GM19467 (cell line): ENCODE measurements at regions not wholly inside any gene's neighbourhood (a gene's known extent, or its start where the extent isn't known, plus 50 kb on each side); places are given as distances from the start of the nearest gene placed in this dataset.
"Not testable (repeated sequence)": the region's sequence is repeated elsewhere in the genome, so short reads cannot be mapped to it uniquely, and the experiment has no call there.

ENCODE experiments used
- ATAC-seq: cut with Tn5 transposase; IDR thresholded peaks from one replicate; pipeline ENCODE4 v1.9.1; 2021; ENCODE audit warnings: mild to moderate bottlenecking, moderate library complexity; ENCODE audit not compliant: unreplicated experiment

- ATAC-seq = not testable (repeated sequence)
These were observed 1272.9 kb upstream of the CITED2 start for GRCh38 chr6:140647322-140647721.

DNA sequence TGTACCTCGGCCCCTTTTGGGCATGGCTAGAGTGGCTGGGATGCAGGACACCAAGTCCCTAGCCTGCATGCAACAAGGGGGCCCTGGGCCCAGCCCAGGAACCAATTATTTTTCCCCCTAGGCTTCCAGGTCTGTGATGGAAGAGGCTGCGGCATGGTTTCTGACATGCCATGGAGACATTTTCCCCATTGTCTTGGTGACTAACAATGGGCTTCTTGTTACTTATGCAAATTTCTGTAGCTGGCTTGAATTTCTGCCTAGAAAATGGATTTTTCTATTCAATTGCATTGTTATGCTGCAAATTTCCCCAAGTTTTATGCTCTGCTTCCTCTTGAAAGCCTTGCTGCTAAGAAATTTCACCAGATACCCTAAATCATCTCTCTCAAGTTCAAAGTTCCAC lies 1269.6 kb upstream of the CITED2 start:
- ATAC-seq = no peak

- no peak for ATAC-seq
These were observed 1267.0 kb upstream of the CITED2 start for GRCh38 chr6:140641412-140641811.

DNA sequence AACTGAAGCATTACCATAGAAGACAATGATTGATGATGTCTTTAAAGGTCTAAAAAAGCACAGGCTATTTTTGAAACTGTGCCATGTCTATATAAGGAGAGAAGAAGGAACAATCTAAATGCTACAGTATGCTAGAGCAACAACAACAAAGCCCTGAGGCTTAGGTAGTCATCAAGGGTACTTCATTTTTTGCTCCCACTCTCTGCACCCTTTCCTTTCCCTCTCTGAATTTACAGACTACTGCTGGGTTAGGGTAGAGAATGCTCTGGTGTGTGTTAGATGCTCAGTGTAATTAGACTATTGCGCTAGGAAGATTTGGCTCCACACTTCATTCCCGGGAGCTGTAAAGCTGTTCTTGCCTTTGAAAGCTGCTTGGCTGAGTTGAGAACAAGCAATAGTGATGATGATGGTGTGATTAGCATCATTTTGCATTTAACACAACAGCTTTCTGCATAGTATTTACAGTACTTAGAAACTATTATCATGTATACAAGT lies 1262.5 kb upstream of the CITED2 start:
- ATAC-seq = peak; percentile 21

DNA sequence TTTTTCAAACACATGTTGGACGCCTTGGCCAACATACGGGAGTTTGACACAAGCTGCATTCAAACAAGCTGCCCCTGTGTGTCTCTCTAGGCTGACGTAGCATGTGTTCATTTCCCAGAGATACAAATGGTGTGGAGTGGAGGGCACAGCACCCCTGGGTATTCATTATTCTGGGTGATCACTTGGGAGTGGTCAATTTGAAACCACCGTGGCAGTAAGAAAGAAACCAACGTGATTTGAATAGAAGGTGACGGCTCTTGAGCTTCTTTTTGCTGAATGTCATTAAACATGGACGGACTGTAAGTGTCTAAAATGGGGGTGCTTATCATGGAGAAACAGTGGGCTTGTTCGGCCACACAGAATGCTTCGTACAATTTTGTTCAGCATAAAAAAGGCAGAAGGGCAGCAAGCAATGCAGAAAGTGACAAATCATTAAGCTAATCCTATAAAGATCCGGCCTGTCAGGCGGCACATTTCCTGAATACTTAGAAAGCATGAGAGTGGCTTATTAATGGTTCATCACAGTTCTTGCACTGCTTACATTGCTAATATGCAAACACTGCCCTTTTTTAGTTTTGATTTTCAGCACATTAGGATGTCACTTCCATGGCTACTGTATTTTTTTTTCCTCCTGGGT lies 1261.9 kb upstream of the CITED2 start:
- peak; percentile 70 for ATAC-seq

DNA sequence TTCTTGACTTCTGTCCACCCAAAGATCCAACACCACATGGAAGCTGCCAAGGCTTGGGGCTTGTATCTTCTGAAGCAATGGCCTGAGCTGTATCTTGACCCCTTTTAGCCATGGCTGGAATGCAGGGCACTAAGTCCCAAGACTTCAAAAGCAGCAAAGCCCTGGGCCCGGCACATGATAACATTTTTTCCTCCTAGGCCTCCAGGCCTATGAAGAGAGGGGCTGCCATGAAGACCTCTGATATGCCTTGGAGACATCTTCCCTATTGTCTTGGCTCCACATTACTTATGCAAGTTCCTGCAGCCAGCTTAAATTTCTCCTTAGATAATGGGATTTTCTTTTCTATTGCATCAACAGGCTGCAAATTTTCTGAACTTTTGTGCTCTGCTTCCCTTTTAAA lies 1252.6 kb upstream of the CITED2 start:
- ATAC-seq = no peak

GRCh38 chr6:140623498-140623897 lies 1249.0 kb upstream of the CITED2 start:
- ATAC-seq = no peak

DNA sequence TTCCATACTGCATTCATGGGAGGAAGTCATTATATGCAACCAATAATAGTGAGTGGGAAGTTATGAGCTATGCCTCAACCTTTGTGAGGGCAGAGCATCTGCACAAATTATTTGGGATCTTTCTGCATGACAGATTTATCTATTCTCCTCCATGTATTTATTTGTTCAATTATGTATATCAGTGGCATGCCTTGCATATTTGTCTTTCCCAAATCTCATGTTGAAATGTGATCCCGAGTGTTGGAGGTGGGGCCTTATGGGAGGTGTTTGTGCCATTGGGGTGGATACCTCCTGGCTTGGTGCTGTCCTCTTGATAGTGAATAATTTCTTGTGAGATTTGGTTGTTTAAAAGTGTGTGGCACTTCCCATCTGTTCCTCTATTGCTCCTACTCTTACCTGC lies 1246.0 kb upstream of the CITED2 start:
- ATAC-seq = no peak

- no peak for ATAC-seq
These were observed 1235.5 kb upstream of the CITED2 start for GRCh38 chr6:140609956-140610355.

DNA sequence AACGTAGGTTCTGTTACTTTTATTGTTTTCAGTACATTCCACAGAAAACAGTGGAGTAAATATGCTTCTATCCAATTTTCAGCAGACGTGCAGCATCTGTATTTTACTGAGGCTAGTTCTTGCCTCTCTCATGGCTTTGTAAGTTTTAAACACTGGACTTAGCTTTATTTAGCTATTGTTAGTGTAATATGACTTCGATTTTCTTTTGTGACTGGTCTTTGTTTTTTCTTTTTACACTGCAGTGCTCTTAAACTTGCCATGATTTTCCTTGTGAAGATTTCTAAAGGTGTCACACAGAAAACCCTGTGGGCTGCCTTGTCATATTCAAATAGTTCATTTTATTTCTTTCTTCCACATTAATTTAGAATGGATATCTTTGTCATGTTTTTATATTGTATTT lies 1234.9 kb upstream of the CITED2 start:
- ATAC-seq = no peak

DNA sequence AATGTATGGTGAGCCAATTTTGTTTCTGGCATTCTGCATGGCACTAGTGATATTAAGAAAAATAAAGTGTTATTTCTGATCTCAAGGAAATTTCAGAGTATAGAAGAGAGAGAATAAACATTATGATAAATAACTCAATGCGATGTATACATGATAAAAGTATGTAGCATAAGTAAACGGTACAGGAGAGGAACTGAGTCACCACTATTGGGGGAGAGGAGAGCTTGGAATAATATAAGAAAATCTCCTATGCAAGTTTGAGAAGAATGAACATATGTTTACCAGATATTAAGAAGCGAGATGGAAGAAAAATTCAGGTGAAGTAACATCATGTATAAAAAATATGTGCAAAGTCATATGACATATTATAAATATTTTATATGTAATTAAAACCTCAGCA lies 1230.3 kb upstream of the CITED2 start:
- no peak for ATAC-seq

DNA sequence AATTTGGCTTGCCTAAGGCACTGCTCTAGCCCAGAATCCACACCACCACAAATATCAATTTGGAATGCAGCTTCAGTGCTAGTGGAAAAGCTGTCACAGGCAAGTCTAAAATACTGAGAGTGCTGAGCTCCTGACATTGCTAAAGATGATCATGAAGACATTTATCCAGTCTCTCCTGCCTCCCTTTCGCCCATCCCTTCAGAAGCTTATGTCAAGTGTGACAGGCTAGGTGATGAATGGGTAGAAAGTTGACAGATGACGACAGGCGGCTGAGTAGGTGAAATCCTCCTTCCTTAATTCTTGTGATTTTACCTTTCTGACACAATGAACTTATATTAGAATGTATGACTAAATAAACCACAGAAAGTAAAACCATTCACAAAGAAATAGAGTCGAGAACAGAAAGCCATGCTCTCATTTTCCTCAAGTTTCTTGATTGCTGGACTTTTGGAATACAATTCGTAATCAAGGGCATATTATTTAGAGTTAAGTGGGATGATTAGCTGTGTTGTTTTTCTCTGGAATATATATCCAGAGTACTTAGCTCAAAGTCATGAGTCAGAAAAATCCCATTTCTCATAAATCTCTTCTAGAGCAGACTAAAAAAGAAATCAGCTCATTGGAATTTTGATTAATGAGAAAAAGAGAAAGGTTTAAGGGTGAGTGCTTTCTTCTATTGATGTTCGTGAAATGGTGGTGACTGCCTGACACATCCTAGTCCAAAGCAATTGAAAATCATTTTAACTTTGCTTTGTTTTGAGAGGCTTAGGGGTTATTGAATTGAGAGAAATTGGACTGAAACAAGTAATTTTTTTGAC lies 1228.2 kb upstream of the CITED2 start:
- ATAC-seq = no peak

DNA sequence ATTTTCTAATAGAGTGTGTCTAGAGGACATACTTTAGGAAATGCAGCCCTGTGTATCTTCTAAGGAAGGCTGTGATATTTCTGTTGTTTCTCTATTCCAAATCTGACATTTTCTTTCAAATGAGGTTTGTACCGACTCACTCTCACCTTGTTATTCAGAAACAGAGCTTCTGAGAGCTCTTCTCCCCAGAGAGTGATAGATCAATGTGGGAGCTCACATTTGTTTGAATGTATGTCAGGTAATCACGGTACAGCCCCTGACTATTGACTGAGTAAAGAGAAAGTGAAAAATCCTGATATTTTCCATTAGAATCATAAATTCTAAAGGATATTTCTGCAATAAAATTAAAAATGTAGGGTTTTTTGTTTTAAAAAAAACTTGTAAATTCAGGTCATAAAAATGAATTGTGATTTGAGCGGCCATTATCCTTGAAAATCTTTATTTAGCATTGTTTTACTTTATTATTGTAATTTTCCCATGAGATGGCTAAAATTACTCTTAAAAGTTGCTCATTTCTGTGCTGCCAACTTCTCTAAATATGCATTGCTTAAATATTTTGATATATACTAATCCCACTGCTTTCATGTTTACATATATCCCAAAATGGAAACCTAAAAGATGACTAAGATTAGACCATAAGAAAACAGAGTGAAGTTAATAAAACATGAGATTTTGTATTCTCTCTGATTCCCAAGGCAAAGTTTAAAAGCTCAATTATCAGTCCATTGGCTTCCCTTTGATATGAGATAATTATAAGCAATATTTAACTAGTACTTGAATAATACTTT lies 1226.8 kb upstream of the CITED2 start:
- ATAC-seq = no peak

DNA sequence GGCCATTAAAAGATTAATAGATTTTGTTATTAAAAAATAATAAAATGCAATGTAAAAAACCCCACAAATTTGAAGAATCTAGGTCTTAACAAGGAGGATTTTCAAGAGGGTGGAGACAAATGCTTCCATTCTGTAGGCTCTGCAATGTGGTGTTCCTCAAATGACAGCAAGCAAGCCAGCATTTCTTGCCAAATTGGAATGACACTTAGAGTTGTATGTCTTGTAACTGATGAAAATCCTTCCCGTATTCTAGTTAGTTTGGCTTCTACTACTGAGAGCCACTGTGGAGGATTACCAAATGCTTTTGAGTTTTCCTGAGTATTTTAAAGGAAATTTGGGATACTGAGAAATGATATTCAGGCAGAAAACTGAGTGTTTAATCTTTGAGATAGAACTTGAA lies 1225.5 kb upstream of the CITED2 start:
- no peak for ATAC-seq

DNA sequence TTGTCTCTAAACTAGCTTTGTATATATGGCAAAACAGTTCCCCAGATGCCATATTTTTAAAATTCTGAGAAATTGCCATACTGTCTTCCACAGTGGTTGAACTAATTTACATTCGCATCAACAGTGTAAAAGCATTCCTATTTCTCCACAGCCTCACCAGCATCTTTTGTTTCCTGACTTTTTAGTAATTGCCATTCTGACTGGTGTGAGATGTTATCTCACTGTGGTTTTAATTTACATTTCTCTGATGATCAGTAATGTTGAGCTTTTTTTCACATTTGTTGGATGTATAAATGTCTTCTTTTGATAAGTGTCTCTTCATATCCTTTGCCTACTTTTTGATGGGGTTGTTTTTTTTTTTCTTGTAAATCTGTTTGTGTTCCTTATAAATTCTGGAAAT lies 1222.7 kb upstream of the CITED2 start:
- no peak for ATAC-seq

- ATAC-seq = no peak
These were observed 1220.3 kb upstream of the CITED2 start for GRCh38 chr6:140594806-140595128.

DNA sequence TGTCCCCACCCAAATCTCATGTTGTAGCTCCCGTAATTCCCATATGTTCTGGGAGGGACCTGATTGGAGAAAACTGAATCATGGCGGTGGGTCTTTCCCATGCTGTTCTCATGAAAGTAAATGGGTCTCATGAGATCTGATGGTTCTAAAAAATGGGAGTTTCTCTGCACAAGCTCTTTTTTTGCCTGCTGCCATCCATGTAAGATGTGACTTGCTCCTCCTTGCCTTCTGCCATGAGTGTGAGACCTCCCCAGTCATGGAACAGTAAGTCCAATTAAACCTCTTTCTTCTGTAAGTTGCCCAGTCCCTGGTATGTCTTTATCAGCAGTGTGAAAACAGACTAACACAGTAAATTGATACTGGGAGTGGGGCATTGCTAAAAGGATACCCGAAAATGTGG lies 1218.4 kb upstream of the CITED2 start:
- ATAC-seq = no peak

DNA sequence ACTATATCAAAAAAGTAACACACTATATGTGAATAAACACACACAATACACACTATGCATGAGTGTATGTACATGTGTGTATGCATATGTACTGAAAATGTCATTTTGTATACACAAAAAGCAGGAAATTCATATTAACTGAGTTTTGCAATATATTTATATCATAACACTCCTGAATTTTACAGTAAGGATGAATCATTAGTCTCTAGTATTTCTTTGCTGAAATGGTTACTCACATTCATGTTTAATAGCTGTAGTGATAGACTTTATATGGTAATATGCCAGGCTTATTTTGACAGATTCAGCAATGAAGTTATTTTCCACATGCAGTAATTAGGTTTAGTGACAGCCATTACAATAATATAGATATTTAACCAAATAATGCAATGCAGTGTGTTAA lies 1216.2 kb upstream of the CITED2 start:
- ATAC-seq = no peak

DNA sequence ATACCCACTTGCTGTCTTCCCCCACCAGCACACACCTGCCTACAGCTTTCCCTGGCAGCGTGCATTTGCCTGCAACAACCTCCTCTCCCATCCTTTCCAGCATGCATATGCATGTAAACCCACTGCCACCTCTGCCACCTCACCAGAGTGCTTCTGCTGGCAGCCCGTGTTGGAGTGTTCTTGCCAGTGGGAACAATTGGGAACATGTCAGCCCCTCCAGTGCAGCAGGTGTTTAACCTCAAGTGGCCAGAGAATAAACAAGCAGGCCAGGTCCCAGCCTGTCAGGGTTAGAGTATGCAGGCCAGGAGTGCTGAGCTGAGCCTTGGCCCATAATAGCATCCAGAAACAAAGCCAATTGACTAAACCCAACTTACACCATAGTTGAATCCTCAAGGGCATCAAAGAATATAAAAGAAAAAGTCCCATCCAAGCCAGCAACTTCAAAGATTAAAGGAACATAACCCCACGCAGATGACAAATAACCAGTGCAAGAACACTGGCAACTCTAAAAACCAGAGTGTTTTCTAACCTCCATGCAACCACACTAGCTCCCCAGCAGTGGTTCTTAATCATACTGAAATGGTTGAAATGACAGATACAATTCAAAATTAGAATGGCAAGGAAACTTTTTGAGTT lies 1212.1 kb upstream of the CITED2 start:
- ATAC-seq = peak; percentile 77

DNA sequence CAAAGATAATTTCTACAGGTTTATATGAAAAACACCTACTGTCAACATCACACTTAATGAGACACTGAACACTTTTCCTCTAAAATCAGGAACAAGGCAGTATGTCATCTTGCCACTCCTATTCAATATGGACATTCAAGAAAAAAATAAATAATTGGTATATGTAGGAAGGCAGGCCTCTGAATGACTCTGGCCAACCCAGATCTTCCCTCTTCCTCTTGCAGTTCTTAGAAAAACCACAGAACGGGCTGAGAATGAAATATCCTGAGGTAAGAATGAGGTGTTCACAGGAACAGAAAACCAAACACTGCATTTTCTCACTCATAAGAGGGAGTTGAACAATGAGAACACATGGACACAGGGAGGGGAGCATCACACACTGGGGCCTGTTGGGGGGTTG lies 1207.2 kb upstream of the CITED2 start:
- ATAC-seq = no peak

GRCh38 chr6:140579918-140580317 lies 1205.5 kb upstream of the CITED2 start:
- no peak for ATAC-seq
